Heart left ventricle (tissue), 16 donors: ENCODE measurements at regions not wholly inside any gene's neighbourhood (a gene's known extent, or its start where the extent isn't known, plus 50 kb on each side); places are given as distances from the start of the nearest gene placed in this dataset.

Source experiments
- ATAC-seq, 4 donors: fragments of 200-7000 bp; cut with Tn5 transposase; one replicate each; pipeline ENCODE4 v1.9.1; 2020 to 2022; ENCODE audit warnings: moderate library complexity in 4 of 4, mild to moderate bottlenecking in 3 of 4, moderate number of reproducible peaks in 1 of 4
- DNase-seq, 5 donors: peaks; one replicate each; pipeline ENCODE4 v3.0.0-alpha.2; 2020
- H3K27ac ChIP-seq, 12 donors: fragments of 200-600 bp; sonication (generic) in 4 of 12; one replicate each; pipeline versions ENCODE4 v1.5.0 to v1.8.0; 2016 to 2022; ENCODE audit warnings: mild to moderate bottlenecking in 2 of 12
- H3K27me3 ChIP-seq, 9 donors: fragments of 200-600 bp; sonication (generic) in 2 of 9; one replicate each; pipeline versions ENCODE4 v1.5.1 to v1.8.0; 2016 to 2022; ENCODE audit warnings: mild to moderate bottlenecking in 3 of 9
- H3K36me3 ChIP-seq, 9 donors: fragments of 200-600 bp; sonication (generic) in 2 of 9; one replicate each; pipeline versions ENCODE4 v1.5.0 to v1.8.0; 2018 to 2022; ENCODE audit warnings: mild to moderate bottlenecking in 2 of 9
- H3K4me1 ChIP-seq, 12 donors: fragments of 200-600 bp; sonication (generic) in 4 of 12; one replicate each; pipeline versions ENCODE4 v1.5.0 to v1.8.0; 2016 to 2022; ENCODE audit warnings: mild to moderate bottlenecking in 3 of 12
- H3K4me3 ChIP-seq, 12 donors: fragments of 200-600 bp; sonication (generic) in 4 of 12; one replicate each; pipeline versions ENCODE4 v1.5.0 to v1.8.0; 2017 to 2022; ENCODE audit warnings: mild to moderate bottlenecking in 9 of 12, moderate library complexity in 4 of 12
- H3K9me3 ChIP-seq, 12 donors: fragments of 200-600 bp; sonication (generic) in 4 of 12; one replicate each; pipeline versions ENCODE4 v1.5.0 to v1.8.0; 2016 to 2022; ENCODE audit warnings: mild to moderate bottlenecking in 1 of 12
- POLR2A ChIP-seq, 2 donors: fragments of 450-650 bp; IDR thresholded peaks; one replicate each; pipeline ENCODE4 v1.6.1; 2017; ENCODE audit warnings: antibody characterized with exemption in 2 of 2, mild to moderate bottlenecking in 2 of 2, moderate library complexity in 2 of 2
- WGBS, 4 donors: extraction: QIAGEN DNeasy Blood & Tissue Kit in 2 of 4; methylation state at CpG; one replicate each; pipeline versions ENCODE4 v1.1.5 to v1.1.7; 2013 to 2018; 5-methylcytosine and 5-hydroxymethylcytosine counted together
- intact Hi-C, 10 donors: fragments of 100-400 bp; cut with DNase I; formaldehyde crosslinking; loops; one replicate each; pipeline versions ENCODE4 v1.11.1 to v1.14.2; 2022
- TF ChIP-seq, protein P1 (sequence below), 12 donors: fragments of 200-600 bp; sonication (generic) in 4 of 12; IDR thresholded peaks; one replicate each; pipeline versions ENCODE4 v1.5.0 to v1.8.0; 2018 to 2022; ENCODE audit warnings: antibody characterized with exemption in 12 of 12, mild to moderate bottlenecking in 5 of 12
- donor health status: ischemic (EF 13 %, LVEDD 7.1; RV severe dilation, severe dysfunction).
- donor health status: healthy with polysubstance abuse.
- donor health status: DM: no; HTN: yes; CAD: no.
- donor health status: DM: no; HTN: no; CAD: no.
- donor health status: ischemic (EF 25% LVEDD 6.9; RV normal size, moderate dysfunction).
- donor health status: ischemic (EF 25% LVEDD 5.7; RV mildly dilated, moderate dysfunction).
- donor health status: healthy.
- donor health status: DM: yes; HTN: yes; CAD: no.
- donor health status: ischemic (EF 35%, LVEDD 5.7; RV mildly dilated, moderate dysfunction).
- donor health status: nonischemic (EF 11% LVEDD 7.7; RV severe dilation, severe dysfunction).
- donor health status: DM: yes; HTN: yes; CAD: no.
- donor health status: PGD.
- donor health status: ischemic (EF 29% LVEDD 5.4; RV normal size, mild dysfunction).
- donor health status: nonischemic (EF 23%, LVEDD 6.1; RV moderate dilation, normal function).

DNA sequence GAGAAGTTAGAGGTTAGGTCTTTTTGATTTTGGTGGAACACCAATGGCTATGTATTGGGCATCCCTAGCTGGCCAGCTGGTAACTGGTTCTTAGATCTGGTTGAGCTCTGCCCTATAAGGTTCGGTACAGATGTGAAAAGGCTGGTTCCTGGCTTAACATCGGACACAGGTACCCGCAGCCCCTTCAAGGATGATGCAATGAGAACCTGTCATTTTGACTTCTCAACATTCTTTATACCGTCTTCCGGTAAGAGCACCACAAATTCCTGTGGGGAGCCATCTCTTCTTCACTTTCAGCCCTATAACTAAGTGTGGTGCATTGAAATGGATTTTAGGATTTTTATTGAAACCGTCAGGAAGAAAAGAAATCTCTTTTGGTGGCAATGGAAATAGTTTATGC lies 222.8 kb downstream of the ADAMTS9 start:
- Histone ChIP-seq H3K4me1 (peaks cover 0 to 13% (median 0%) of the 10 kb centered on the region in 12 donors), H3K27me3 (no peaks in the 10 kb centered on the region), H3K27ac (no peak overlapping the region), H3K36me3 (no peaks in the 10 kb centered on the region), H3K4me3 (no peak overlapping the region), H3K9me3 (no peaks in the 10 kb centered on the region)
- TF ChIP-seq, protein P1, sequence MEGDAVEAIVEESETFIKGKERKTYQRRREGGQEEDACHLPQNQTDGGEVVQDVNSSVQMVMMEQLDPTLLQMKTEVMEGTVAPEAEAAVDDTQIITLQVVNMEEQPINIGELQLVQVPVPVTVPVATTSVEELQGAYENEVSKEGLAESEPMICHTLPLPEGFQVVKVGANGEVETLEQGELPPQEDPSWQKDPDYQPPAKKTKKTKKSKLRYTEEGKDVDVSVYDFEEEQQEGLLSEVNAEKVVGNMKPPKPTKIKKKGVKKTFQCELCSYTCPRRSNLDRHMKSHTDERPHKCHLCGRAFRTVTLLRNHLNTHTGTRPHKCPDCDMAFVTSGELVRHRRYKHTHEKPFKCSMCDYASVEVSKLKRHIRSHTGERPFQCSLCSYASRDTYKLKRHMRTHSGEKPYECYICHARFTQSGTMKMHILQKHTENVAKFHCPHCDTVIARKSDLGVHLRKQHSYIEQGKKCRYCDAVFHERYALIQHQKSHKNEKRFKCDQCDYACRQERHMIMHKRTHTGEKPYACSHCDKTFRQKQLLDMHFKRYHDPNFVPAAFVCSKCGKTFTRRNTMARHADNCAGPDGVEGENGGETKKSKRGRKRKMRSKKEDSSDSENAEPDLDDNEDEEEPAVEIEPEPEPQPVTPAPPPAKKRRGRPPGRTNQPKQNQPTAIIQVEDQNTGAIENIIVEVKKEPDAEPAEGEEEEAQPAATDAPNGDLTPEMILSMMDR (IDR thresholded peaks at IDR 0.05): no peak
- TF ChIP-seq POLR2A (IDR thresholded peaks at IDR 0.05): no peak
- no peak for DNase-seq
- intact Hi-C loops: loop anchor here in 1 of 10 donors (2.0 kb wide), 1 partner anchor 56 kb away; no protein-coding TSS in a partner anchor
- 92 to 95% (median 93%) methylated on average over 6 of the region's 6 CpGs for WGBS, 4 donors
- ATAC-seq: no peak

DNA sequence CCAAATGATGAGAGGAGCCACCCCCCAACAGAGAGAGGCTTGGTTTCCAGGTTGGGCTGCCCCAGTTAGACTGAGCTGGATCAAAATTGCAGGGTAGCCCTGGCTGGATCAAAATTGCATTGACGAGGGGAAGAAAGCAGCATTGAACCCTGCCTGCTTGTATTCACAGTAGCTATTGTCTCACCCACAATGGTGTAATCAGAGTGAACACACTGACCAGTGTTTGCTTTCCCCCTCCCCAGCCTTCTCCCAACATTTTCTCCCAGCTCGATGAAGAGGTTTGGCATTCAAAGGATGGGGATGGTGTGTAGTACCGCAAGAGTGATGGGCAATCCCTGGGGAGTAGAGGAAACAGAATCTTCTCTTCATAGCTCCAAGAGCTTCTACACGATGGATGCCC lies 223.8 kb downstream of the ADAMTS9 start:
- DNase-seq (no peak), ATAC-seq (no peak)
- H3K4me1 ChIP-seq: peaks cover 0 to 13% (median 0%) of the 10 kb centered on the region in 12 donors
- H3K4me3 ChIP-seq: no peak overlapping the region
- H3K36me3 ChIP-seq: no peaks in the 10 kb centered on the region
- TF ChIP-seq, protein P1 (IDR thresholded peaks at IDR 0.05): no peak
- no peak for TF ChIP-seq POLR2A (IDR thresholded peaks at IDR 0.05)
- H3K9me3 ChIP-seq: no peaks in the 10 kb centered on the region
- H3K27me3 ChIP-seq: peaks cover 0 to 3% (median 0%) of the 10 kb centered on the region in 9 donors
- 86 to 94% (median 89%) methylated on average over 3 to 4 of the region's 4 CpGs for WGBS, 4 donors
- no peak overlapping the region for H3K27ac ChIP-seq
- intact Hi-C loops: loop anchor here in 1 of 10 donors (2.0 kb wide), 1 partner anchor 55 kb away; no protein-coding TSS in a partner anchor

DNA sequence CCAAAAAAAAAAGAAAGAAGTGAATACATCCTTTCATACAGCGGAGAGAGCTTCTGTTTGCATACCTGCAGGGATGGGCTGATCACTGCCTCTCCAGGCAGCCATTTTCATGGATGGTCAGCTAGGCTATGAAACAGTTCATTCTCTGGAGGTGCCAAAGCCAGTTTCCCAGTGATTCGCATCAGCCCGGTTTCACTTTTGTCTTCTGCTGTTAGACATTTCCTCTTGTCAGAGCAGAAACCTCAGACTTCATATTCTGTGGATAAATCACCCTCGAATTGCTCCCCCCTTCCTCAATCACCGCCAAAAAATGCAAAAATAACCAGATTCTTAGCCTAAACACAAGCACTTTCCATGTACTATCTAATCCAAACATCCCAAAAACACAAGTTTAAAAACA lies 225.6 kb downstream of the ADAMTS9 start:
- no peaks in the 10 kb centered on the region for H3K9me3 ChIP-seq
- peaks cover 0 to 3% (median 0%) of the 10 kb centered on the region in 9 donors for H3K27me3 ChIP-seq
- intact Hi-C loops: no loop called here
- no peak for TF ChIP-seq POLR2A (IDR thresholded peaks at IDR 0.05)
- TF ChIP-seq, protein P1 (IDR thresholded peaks at IDR 0.05): no peak
- no peaks in the 10 kb centered on the region for H3K36me3 ChIP-seq
- peak overlapping the region in 1 of 12 donors; percentile 22 for H3K4me3 ChIP-seq
- DNase-seq: no peak
- H3K27ac ChIP-seq: no peak overlapping the region
- peaks cover 0 to 13% (median 0%) of the 10 kb centered on the region in 12 donors for H3K4me1 ChIP-seq
- ATAC-seq: no peak
- 44 to 60% (median 49%) methylated on average over 5 of the region's 5 CpGs for WGBS, 4 donors

DNA sequence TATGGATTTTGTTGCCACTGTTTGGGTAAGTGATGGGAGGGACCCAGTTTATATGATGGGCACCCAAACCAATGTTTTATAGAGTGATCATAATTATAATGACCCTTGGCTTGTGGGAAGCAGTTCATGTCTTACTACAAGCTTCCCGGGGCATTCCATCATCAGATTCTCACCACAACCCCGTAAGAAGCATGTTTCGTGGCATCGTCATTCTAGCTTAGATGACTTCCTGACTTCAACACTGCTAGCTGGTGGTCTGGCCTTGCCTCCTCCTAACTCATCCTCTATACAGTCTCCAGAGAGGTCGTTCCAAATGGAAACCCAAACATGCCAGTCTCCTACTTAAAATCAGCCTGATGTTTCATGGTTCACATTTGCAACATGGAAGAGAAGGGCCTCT lies 226.9 kb downstream of the ADAMTS9 start:
- peaks cover 0 to 3% (median 0%) of the 10 kb centered on the region in 9 donors for H3K27me3 ChIP-seq
- no peaks in the 10 kb centered on the region for H3K36me3 ChIP-seq
- TF ChIP-seq POLR2A (IDR thresholded peaks at IDR 0.05): no peak
- TF ChIP-seq, protein P1 (IDR thresholded peaks at IDR 0.05): no peak
- no peaks in the 10 kb centered on the region for H3K9me3 ChIP-seq
- peaks cover 0 to 9% (median 0%) of the 10 kb centered on the region in 12 donors for H3K4me1 ChIP-seq
- no peak overlapping the region for H3K4me3 ChIP-seq
- H3K27ac ChIP-seq: no peak overlapping the region
- intact Hi-C loops: no loop called here
- ATAC-seq (no peak), DNase-seq (no peak)
- WGBS, 4 donors: 91 to 94% (median 92%) methylated on average over 5 of the region's 5 CpGs
